Endothelial cell of umbilical vein (primary cell): ENCODE measurements at regions not wholly inside any gene's neighbourhood (a gene's known extent, or its start where the extent isn't known, plus 50 kb on each side); places are given as distances from the start of the nearest gene placed in this dataset.

Experiments
- CTCF ChIP-seq, 2 donors: IDR thresholded peaks; 1 replicate in 1 of 2; 2 replicates in 1 of 2; pipeline ENCODE4 v1.5.1; 2011; ENCODE audit warnings: low read length in 2 of 2, mild to moderate bottlenecking in 2 of 2, moderate library complexity in 2 of 2, control low read depth in 1 of 2, inconsistent platforms in 1 of 2, low read depth in 1 of 2; ENCODE audit not compliant: insufficient read depth in 1 of 2; ENCODE audit errors: extremely low read depth in 1 of 2
- EZH2 ChIP-seq: IDR thresholded peaks from 2 replicates; pipeline ENCODE4 v1.6.1; 2012; ENCODE audit warnings: borderline replicate concordance, low read depth, mild to moderate bottlenecking, moderate library complexity, low read length, inconsistent platforms; ENCODE audit not compliant: severe bottlenecking
- POLR2A ChIP-seq: IDR thresholded peaks from 2 replicates; pipeline ENCODE4 v1.6.1; 2012; ENCODE audit warnings: low read depth, mild to moderate bottlenecking, control low read depth, low read length

- no peak for TF ChIP-seq CTCF (IDR thresholded peaks at IDR 0.05; ENCODE audit: extremely low read depth in 1 of 2, insufficient read depth in 1 of 2, low read depth in 1 of 2, low read length in 2 of 2)
- TF ChIP-seq POLR2A, result no peak
- no peak for TF ChIP-seq EZH2
Observed at GRCh38 chr17:5693821-5694220, 109.5 kb upstream of the NLRP1 start.
